ENCODE measurements at regions not wholly inside any gene's neighbourhood (a gene's known extent, or its start where the extent isn't known, plus 50 kb on each side); places are given as distances from the start of the nearest gene placed in this dataset.
"Not testable (repeated sequence)": the region's sequence is repeated elsewhere in the genome, so short reads cannot be mapped to it uniquely, and the experiment has no call there.

GRCh38 chr6:67825201-67825895 lies 809.7 kb upstream of the ADGRB3 start:
- DNase-seq = no peak

- DNase-seq = no peak
Observed at GRCh38 chr6:67818322-67818721, 816.8 kb upstream of the ADGRB3 start.

- DNase-seq = no peak
Observed at GRCh38 chr6:67815623-67816022, 819.5 kb upstream of the ADGRB3 start.

- DNase-seq = no peak
Observed at GRCh38 chr6:67814262-67814661, 820.8 kb upstream of the ADGRB3 start.

- DNase-seq = no peak
Observed at GRCh38 chr6:67812693-67813092, 822.4 kb upstream of the ADGRB3 start.

- no peak for DNase-seq
Observed at GRCh38 chr6:67812125-67812524, 823.0 kb upstream of the ADGRB3 start.

GRCh38 chr6:67811239-67812037 lies 823.6 kb upstream of the ADGRB3 start:
- DNase-seq = no peak

- DNase-seq = not testable (repeated sequence)
Observed at GRCh38 chr6:67804808-67805207, 830.3 kb upstream of the ADGRB3 start.

- DNase-seq = no peak
Observed at GRCh38 chr6:67802771-67803170, 832.3 kb upstream of the ADGRB3 start.

- DNase-seq = no peak
Observed at GRCh38 chr6:67792996-67793395, 842.1 kb upstream of the ADGRB3 start.

GRCh38 chr6:67790569-67790968 lies 844.5 kb upstream of the ADGRB3 start:
- DNase-seq = no peak

- not testable (repeated sequence) for DNase-seq
Observed at GRCh38 chr6:67787119-67787518, 848.0 kb upstream of the ADGRB3 start.

GRCh38 chr6:67779876-67780275 lies 855.2 kb upstream of the ADGRB3 start:
- DNase-seq = no peak

GRCh38 chr6:67775333-67775732 lies 859.7 kb upstream of the ADGRB3 start:
- no peak for DNase-seq

GRCh38 chr6:67768972-67769371 lies 866.1 kb upstream of the ADGRB3 start:
- DNase-seq = no peak

- DNase-seq = not testable (repeated sequence)
Observed at GRCh38 chr6:67767046-67767822, 867.8 kb upstream of the ADGRB3 start.

GRCh38 chr6:67766057-67766456 lies 869.0 kb upstream of the ADGRB3 start:
- DNase-seq = no peak

- DNase-seq = no peak
Observed at GRCh38 chr6:67759001-67759400, 876.1 kb upstream of the ADGRB3 start.

GRCh38 chr6:67757465-67758033 lies 877.5 kb upstream of the ADGRB3 start:
- no peak for DNase-seq

- DNase-seq = no peak
Observed at GRCh38 chr6:67748521-67748920, 886.6 kb upstream of the ADGRB3 start.

GRCh38 chr6:67736816-67737215 lies 898.3 kb upstream of the ADGRB3 start:
- DNase-seq = no peak

- no peak for DNase-seq
Observed at GRCh38 chr6:67736161-67736560, 898.9 kb upstream of the ADGRB3 start.

GRCh38 chr6:67735623-67736022 lies 899.5 kb upstream of the ADGRB3 start:
- no peak for DNase-seq
